Tibial nerve (tissue), 3 donors: ENCODE measurements at regions not wholly inside any gene's neighbourhood (a gene's known extent, or its start where the extent isn't known, plus 50 kb on each side); places are given as distances from the start of the nearest gene placed in this dataset.

ENCODE experiments used
- POLR2A ChIP-seq, 2 donors: fragments of 450-650 bp; IDR thresholded peaks; one replicate each; pipeline ENCODE4 v1.6.1; 2017; ENCODE audit warnings: antibody characterized with exemption in 2 of 2, mild to moderate bottlenecking in 2 of 2, moderate library complexity in 2 of 2
- TF ChIP-seq, protein P1 (sequence below), 5 experiments: fragments of 200-600 bp in 3 of 5; fragments of 450-650 bp in 2 of 5; sonication (generic) in 3 of 5; IDR thresholded peaks; one replicate each; pipeline ENCODE4 v1.5.1; 2016 to 2019; ENCODE audit warnings: antibody characterized with exemption in 5 of 5, mild to moderate bottlenecking in 3 of 5, moderate library complexity in 2 of 5

DNA sequence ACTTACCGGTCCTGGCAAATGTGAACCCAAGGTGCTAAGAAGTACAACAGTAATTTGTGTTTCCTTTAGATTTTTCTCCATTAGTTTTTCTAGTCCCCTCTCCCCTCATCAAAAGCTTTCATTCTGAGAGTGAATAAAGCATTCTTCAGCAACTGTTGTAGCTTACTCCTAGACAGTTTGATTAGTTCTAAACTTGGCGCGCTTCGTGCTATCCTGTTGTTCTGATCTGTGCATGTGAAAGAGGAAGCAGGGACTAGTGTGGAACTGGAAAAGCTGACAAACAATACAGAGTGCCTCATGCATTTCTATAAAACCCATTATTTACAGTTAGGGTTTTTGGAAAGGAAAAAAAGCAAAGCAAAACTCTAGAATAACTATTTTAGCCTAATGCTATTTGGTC, 556.9 kb upstream of the SLIT2 start:
- TF ChIP-seq POLR2A (IDR thresholded peaks at IDR 0.05) = no peak
- TF ChIP-seq, protein P1, sequence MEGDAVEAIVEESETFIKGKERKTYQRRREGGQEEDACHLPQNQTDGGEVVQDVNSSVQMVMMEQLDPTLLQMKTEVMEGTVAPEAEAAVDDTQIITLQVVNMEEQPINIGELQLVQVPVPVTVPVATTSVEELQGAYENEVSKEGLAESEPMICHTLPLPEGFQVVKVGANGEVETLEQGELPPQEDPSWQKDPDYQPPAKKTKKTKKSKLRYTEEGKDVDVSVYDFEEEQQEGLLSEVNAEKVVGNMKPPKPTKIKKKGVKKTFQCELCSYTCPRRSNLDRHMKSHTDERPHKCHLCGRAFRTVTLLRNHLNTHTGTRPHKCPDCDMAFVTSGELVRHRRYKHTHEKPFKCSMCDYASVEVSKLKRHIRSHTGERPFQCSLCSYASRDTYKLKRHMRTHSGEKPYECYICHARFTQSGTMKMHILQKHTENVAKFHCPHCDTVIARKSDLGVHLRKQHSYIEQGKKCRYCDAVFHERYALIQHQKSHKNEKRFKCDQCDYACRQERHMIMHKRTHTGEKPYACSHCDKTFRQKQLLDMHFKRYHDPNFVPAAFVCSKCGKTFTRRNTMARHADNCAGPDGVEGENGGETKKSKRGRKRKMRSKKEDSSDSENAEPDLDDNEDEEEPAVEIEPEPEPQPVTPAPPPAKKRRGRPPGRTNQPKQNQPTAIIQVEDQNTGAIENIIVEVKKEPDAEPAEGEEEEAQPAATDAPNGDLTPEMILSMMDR (IDR thresholded peaks at IDR 0.05) = no peak
